IMR-90 (cell line): ENCODE measurements at regions not wholly inside any gene's neighbourhood (a gene's known extent, or its start where the extent isn't known, plus 50 kb on each side); places are given as distances from the start of the nearest gene placed in this dataset.

Experiments
- ATAC-seq: fragments of 200-7000 bp; cut with Tn5 transposase; 2 replicates; pipeline ENCODE4 v1.9.1; 2020; ENCODE audit warnings: low read depth, mild to moderate bottlenecking, moderate library complexity
- BruUV-seq: library from RNA; stranded (reverse); fragments of 400-500 nt; replicated peaks from 2 replicates; lab custom pipeline; 2021; lab: Mats Ljungman, UMichigan
- CTCF ChIA-PET: fragments of 300-600 bp; formaldehyde crosslinking; extraction: SDS; loops from one replicate; lab custom pipeline; 2021; ENCODE audit warnings: antibody characterized with exemption; lab: Yijun Ruan, JAX
- POLR2A ChIA-PET: fragments of 300-600 bp; sonication (Branson Sonifier 250); formaldehyde crosslinking; loops from one replicate; lab custom pipeline; 2022; ENCODE audit warnings: antibody characterized with exemption; ENCODE audit not compliant: unreplicated experiment; lab: Charles Lee
- DNase-seq: peaks from one replicate; pipeline ENCODE4 v3.0.0; 2013
- H2AFZ ChIP-seq: replicated peaks from 2 replicates; pipeline ENCODE3; 2013; ENCODE audit warnings: low read length, mild to moderate bottlenecking; ENCODE audit not compliant: poor library complexity
- H2AK5ac ChIP-seq: 2 replicates; pipeline ENCODE4 v1.6.1; 2013; ENCODE audit warnings: low read depth, low read length, inconsistent platforms
- H2AK9ac ChIP-seq: replicated peaks from 2 replicates; pipeline ENCODE3; 2013; ENCODE audit warnings: mild to moderate bottlenecking, low read depth, low read length, moderate library complexity; ENCODE audit not compliant: poor library complexity
- H2BK120ac ChIP-seq: 2 replicates; pipeline ENCODE4 v1.6.1; 2013; ENCODE audit warnings: low read depth, low read length, inconsistent platforms
- H2BK15ac ChIP-seq: 3 replicates; pipeline ENCODE4 v1.6.1; 2013; ENCODE audit warnings: low read depth, low read length, inconsistent platforms
- H2BK20ac ChIP-seq: 2 replicates; pipeline ENCODE4 v1.6.1; 2013; ENCODE audit warnings: low read depth, mild to moderate bottlenecking, inconsistent platforms, low read length, moderate library complexity
- H2BK5ac ChIP-seq: 2 replicates; pipeline ENCODE4 v1.6.1; 2013; ENCODE audit warnings: mild to moderate bottlenecking, low read depth, low read length, inconsistent platforms; ENCODE audit not compliant: poor library complexity, severe bottlenecking
- H3K14ac ChIP-seq: replicated peaks from 2 replicates; pipeline ENCODE4 v1.6.1; 2013; ENCODE audit warnings: low read depth, low read length, inconsistent platforms
- H3K18ac ChIP-seq: 2 replicates; pipeline ENCODE4 v1.6.1; 2013; ENCODE audit warnings: low read depth, low read length, control low read depth
- H3K23ac ChIP-seq: 2 replicates; pipeline ENCODE4 v1.6.1; 2013; ENCODE audit warnings: low read depth, low read length, inconsistent platforms
- H3K27ac ChIP-seq: 2 replicates; pipeline ENCODE4 v1.5.1; 2013; ENCODE audit warnings: mild to moderate bottlenecking, control low read depth, low read length; ENCODE audit not compliant: insufficient read depth
- H3K27me3 ChIP-seq: 2 replicates; pipeline ENCODE4 v1.6.1; 2013; ENCODE audit warnings: low read length; ENCODE audit not compliant: control insufficient read depth, insufficient read depth
- H3K36me3 ChIP-seq: 2 replicates; pipeline ENCODE4 v1.6.1; 2013; ENCODE audit warnings: low read length, mixed read lengths; ENCODE audit not compliant: control insufficient read depth, insufficient read depth
- H3K4ac ChIP-seq: 2 replicates; pipeline ENCODE4 v1.6.1; 2013; ENCODE audit warnings: low read depth, low read length, inconsistent platforms
- H3K4me1 ChIP-seq: 2 replicates; pipeline ENCODE4 v1.6.1; 2013; ENCODE audit warnings: low read length, mixed read lengths; ENCODE audit not compliant: control insufficient read depth, insufficient read depth
- H3K4me2 ChIP-seq: 2 replicates; pipeline ENCODE4 v1.6.1; 2013; ENCODE audit warnings: low read depth, mild to moderate bottlenecking, control low read depth, low read length, moderate library complexity
- H3K4me3 ChIP-seq: 2 replicates; pipeline ENCODE4 v1.5.1; 2013; ENCODE audit warnings: low read depth, mild to moderate bottlenecking, control low read depth, low read length, moderate library complexity; ENCODE audit not compliant: insufficient read depth
- H3K56ac ChIP-seq: 2 replicates; pipeline ENCODE4 v1.6.1; 2013; ENCODE audit warnings: low read length, inconsistent platforms; ENCODE audit not compliant: insufficient read depth; ENCODE audit errors: extremely low read depth
- H3K79me1 ChIP-seq, 2 experiments: 2 replicates each; pipeline ENCODE4 v1.6.1; 2013; ENCODE audit warnings: low read length in 2 of 2, inconsistent platforms in 1 of 2, low read depth in 1 of 2
- H3K9ac ChIP-seq: 2 replicates; pipeline ENCODE4 v1.6.1; 2013; ENCODE audit warnings: low read depth, low read length, control low read depth
- H3K9me1 ChIP-seq: 2 replicates; pipeline ENCODE4 v1.6.1; 2013; ENCODE audit warnings: low read length, inconsistent platforms; ENCODE audit not compliant: insufficient read depth
- H3K9me3 ChIP-seq: 2 replicates; pipeline ENCODE4 v1.6.1; 2013; ENCODE audit warnings: low read length; ENCODE audit not compliant: control insufficient read depth, insufficient read depth
- H4K20me1 ChIP-seq: 2 replicates; pipeline ENCODE4 v1.6.1; 2013; ENCODE audit warnings: low read length, inconsistent platforms; ENCODE audit not compliant: insufficient read depth
- H4K5ac ChIP-seq: 2 replicates; pipeline ENCODE4 v1.6.1; 2013; ENCODE audit warnings: mild to moderate bottlenecking, low read depth, low read length, control low read depth
- H4K8ac ChIP-seq, 2 experiments: 2 replicates each; pipeline ENCODE4 v1.6.1; 2013; ENCODE audit warnings: low read depth in 2 of 2, low read length in 2 of 2, control low read depth in 1 of 2, inconsistent platforms in 1 of 2
- H4K91ac ChIP-seq: 2 replicates; pipeline ENCODE4 v1.6.1; 2013; ENCODE audit warnings: low read depth, low read length, inconsistent platforms; ENCODE audit not compliant: insufficient read depth
- CHD1 ChIP-seq: IDR thresholded peaks from 2 replicates; pipeline ENCODE4 v1.6.1; 2012; ENCODE audit warnings: low read depth, low read length, improper control_type of control experiment
- FOS ChIP-seq: fragments of 150-350 bp; IDR thresholded peaks from 2 replicates; pipeline ENCODE4 v1.6.1; 2016; ENCODE audit warnings: low read depth, low read length
- MAFK ChIP-seq: IDR thresholded peaks from 2 replicates; pipeline ENCODE4 v1.6.1; 2012; ENCODE audit warnings: low read depth, low read length, improper control_type of control experiment
- NFE2L2 ChIP-seq: fragments of 150-350 bp; IDR thresholded peaks from 2 replicates; pipeline ENCODE4 v1.6.1; 2016; ENCODE audit warnings: low read depth, mild to moderate bottlenecking, low read length
- RCOR1 ChIP-seq: IDR thresholded peaks from 2 replicates; pipeline ENCODE4 v1.6.1; 2012; ENCODE audit warnings: mild to moderate bottlenecking, low read length, improper control_type of control experiment; ENCODE audit not compliant: insufficient replicate concordance
- WGBS, 2 experiments: methylation state at CpG; one replicate each; pipeline versions ENCODE4 v1.1.5 to v1.1.7; 2013; ENCODE audit warnings: missing lambda C conversion rate in 2 of 2; ENCODE audit not compliant: insufficient read length in 1 of 2; ENCODE audit errors: extremely low coverage in 2 of 2; 5-methylcytosine and 5-hydroxymethylcytosine counted together
- dilution Hi-C: fragments of 300-500 bp; cut with HindIII; formaldehyde crosslinking; loops from one replicate; pipeline ENCODE4 v1.14.3; 2018; ENCODE audit warnings: low sequenced_read_pairs; ENCODE audit not compliant: unreplicated experiment
- in situ Hi-C: fragments of 300-500 bp; cut with MboI; formaldehyde crosslinking; loops from 3 replicates; pipeline ENCODE4 v1.14.3; 2019; ENCODE audit warnings: low sequenced_read_pairs, inconsistent platforms, mixed read lengths
- intact Hi-C: fragments of 100-400 bp; cut with micrococcal nuclease; formaldehyde crosslinking; loops from 2 replicates; pipeline ENCODE4 v1.10.0; 2022
- TF ChIP-seq, protein P1 (sequence below): fragments of 150-350 bp; IDR thresholded peaks from 2 replicates; pipeline ENCODE4 v1.6.1; 2016; ENCODE audit warnings: low read depth, mild to moderate bottlenecking, low read length, moderate library complexity, borderline replicate concordance

DNA sequence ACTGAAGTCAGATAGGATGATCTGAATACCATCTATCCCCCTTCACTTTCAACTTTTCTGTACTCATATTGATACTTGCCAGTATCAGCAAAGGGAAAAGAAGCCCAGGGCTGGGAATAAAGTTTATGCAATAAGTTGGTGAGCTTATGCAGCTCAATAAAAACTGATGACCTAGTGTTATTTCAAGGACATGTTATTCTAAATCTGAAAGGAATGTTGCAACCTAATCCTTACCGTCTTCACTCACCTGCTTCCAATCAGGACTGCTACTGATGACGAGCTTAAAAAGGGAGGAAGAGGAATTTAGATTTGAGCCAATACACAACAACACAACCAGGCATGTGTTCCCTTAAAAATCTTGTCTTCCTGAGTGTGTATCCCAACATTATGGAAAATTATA lies 419.9 kb downstream of the SPRY1 start:
- CTCF ChIA-PET: interaction anchor here (0.6 kb wide), 2 partner anchors 11 kb away, joined by 3 to 4 read pairs; no protein-coding TSS in a partner anchor
- Histone ChIP-seq H2AFZ (no peak overlapping the region), H3K14ac (peak overlapping the region; percentile 18; the same call in 1 of the 2 replicates), H4K8ac (no peak overlapping the region), H3K4me2 (no peak overlapping the region), H3K4me3 (no peak overlapping the region), H2BK15ac (no peak overlapping the region), H3K27ac (no peak overlapping the region), H3K18ac (no peak overlapping the region), H2BK120ac (no peak overlapping the region), H3K9me1 (no peaks in the 10 kb centered on the region), H3K23ac (no peak overlapping the region), H4K20me1 (no peaks in the 10 kb centered on the region), H3K79me1 (no peaks in the 10 kb centered on the region), H2AK5ac (no peak overlapping the region), H2BK20ac (no peak overlapping the region), H3K27me3 (no peaks in the 10 kb centered on the region), H4K5ac (no peak overlapping the region), H2AK9ac (no peak overlapping the region), H3K56ac (no peak overlapping the region; the same call in 1 of the 2 replicates), H4K91ac (no peak overlapping the region), H3K36me3 (no peaks in the 10 kb centered on the region), H2BK5ac (no peak overlapping the region), H3K4me1 (no peaks in the 10 kb centered on the region), H3K9me3 (no peaks in the 10 kb centered on the region), H3K4ac (no peak overlapping the region), H3K9ac (no peak overlapping the region)
- ATAC-seq (no peak), DNase-seq (no peak)
- in situ Hi-C loops: no loop called here
- intact Hi-C loops: no loop called here
- TF ChIP-seq, protein P1, sequence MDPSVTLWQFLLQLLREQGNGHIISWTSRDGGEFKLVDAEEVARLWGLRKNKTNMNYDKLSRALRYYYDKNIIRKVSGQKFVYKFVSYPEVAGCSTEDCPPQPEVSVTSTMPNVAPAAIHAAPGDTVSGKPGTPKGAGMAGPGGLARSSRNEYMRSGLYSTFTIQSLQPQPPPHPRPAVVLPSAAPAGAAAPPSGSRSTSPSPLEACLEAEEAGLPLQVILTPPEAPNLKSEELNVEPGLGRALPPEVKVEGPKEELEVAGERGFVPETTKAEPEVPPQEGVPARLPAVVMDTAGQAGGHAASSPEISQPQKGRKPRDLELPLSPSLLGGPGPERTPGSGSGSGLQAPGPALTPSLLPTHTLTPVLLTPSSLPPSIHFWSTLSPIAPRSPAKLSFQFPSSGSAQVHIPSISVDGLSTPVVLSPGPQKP: no peak
- TF ChIP-seq RCOR1 (no peak), NFE2L2 (no peak), MAFK (peak; percentile 60), CHD1 (no peak), FOS (no peak)
- no CpG with 5 or more reads among the region's 2 CpGs for WGBS, 2 experiments
- POLR2A ChIA-PET: no interaction called here
- dilution Hi-C loops: no loop called here
- BruUV-seq: no TSS peak
